Skeletal muscle tissue (tissue), 3 donors: ENCODE measurements at regions not wholly inside any gene's neighbourhood (a gene's known extent, or its start where the extent isn't known, plus 50 kb on each side); places are given as distances from the start of the nearest gene placed in this dataset.

Experiments used
- H3K27ac ChIP-seq: one replicate; pipeline ENCODE4 v1.7.0; 2013; ENCODE audit warnings: mild to moderate bottlenecking, low read depth, low read length, inconsistent platforms
- H3K27me3 ChIP-seq, 3 donors: one replicate each; pipeline ENCODE4 v1.7.0; 2013; ENCODE audit warnings: low read length in 3 of 3; ENCODE audit not compliant: control insufficient read depth in 3 of 3, insufficient read depth in 3 of 3
- H3K36me3 ChIP-seq, 3 donors: one replicate each; pipeline ENCODE4 v1.7.0; 2013; ENCODE audit warnings: low read length in 3 of 3; ENCODE audit not compliant: control insufficient read depth in 3 of 3, insufficient read depth in 3 of 3
- H3K4me1 ChIP-seq, 3 donors: one replicate each; pipeline ENCODE4 v1.7.0; 2013; ENCODE audit warnings: low read length in 3 of 3, mild to moderate bottlenecking in 3 of 3; ENCODE audit not compliant: control insufficient read depth in 3 of 3, insufficient read depth in 3 of 3
- H3K4me3 ChIP-seq, 3 donors: one replicate each; pipeline ENCODE4 v1.7.0; 2013; ENCODE audit warnings: low read length in 3 of 3
- H3K9ac ChIP-seq, 3 donors: one replicate each; pipeline ENCODE4 v1.7.0; 2013; ENCODE audit warnings: low read length in 3 of 3, mild to moderate bottlenecking in 3 of 3, moderate library complexity in 2 of 3, low read depth in 1 of 3
- H3K9me3 ChIP-seq, 3 donors: one replicate each; pipeline ENCODE4 v1.7.0; 2013; ENCODE audit warnings: low read length in 3 of 3; ENCODE audit not compliant: control insufficient read depth in 3 of 3
- donor health status: Osteomylitis.

DNA sequence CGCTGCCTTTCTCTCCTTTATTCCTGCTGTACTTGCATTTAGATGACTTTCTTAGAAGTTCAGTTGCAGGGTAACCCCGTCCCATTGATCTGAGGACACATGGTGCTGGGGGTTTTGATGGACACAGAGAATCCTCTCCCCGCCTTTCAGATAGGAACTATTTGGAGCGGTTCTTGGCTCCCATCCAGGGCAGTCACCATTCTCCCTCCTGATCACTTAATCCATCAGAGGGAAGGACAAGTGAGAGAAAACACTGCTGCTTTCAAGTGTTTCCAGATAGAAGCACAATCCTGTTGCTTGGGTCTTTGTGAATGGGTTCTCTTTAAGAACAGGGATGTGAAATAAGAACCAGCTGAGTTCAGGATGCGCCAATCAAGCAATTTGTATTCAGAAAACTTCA, 85.2 kb downstream of the IRX1 start:
- H3K4me3 ChIP-seq, result no peak overlapping the region
- H3K9me3 ChIP-seq, result no peaks in the 10 kb centered on the region
- no peaks in the 10 kb centered on the region for H3K4me1 ChIP-seq
- H3K27ac ChIP-seq, result no peak overlapping the region
- H3K36me3 ChIP-seq, result no peaks in the 10 kb centered on the region
- no peak overlapping the region for H3K9ac ChIP-seq
- H3K27me3 ChIP-seq, result peaks cover 0 to 4% (median 0%) of the 10 kb centered on the region in 3 donors

GRCh38 chr5:3684118-3684517, 88.5 kb downstream of the IRX1 start:
- H3K4me3 ChIP-seq, result no peak overlapping the region
- peaks cover 0 to 4% (median 0%) of the 10 kb centered on the region in 3 donors for H3K27me3 ChIP-seq
- H3K27ac ChIP-seq, result no peak overlapping the region
- H3K9me3 ChIP-seq, result no peaks in the 10 kb centered on the region
- H3K4me1 ChIP-seq, result no peaks in the 10 kb centered on the region
- H3K9ac ChIP-seq, result no peak overlapping the region
- H3K36me3 ChIP-seq, result no peaks in the 10 kb centered on the region

- no peaks in the 10 kb centered on the region for H3K9me3 ChIP-seq
- no peak overlapping the region for H3K27ac ChIP-seq
- H3K9ac ChIP-seq, result no peak overlapping the region
- H3K4me3 ChIP-seq, result no peak overlapping the region
- H3K36me3 ChIP-seq, result no peaks in the 10 kb centered on the region
- H3K27me3 ChIP-seq, result peaks cover 0 to 4% (median 0%) of the 10 kb centered on the region in 3 donors
- H3K4me1 ChIP-seq, result no peaks in the 10 kb centered on the region
These were observed 89.2 kb downstream of the IRX1 start for GRCh38 chr5:3684771-3685354.

GRCh38 chr5:3694819-3695218, 99.2 kb downstream of the IRX1 start:
- Histone ChIP-seq H3K4me1 (no peaks in the 10 kb centered on the region), H3K9me3 (no peaks in the 10 kb centered on the region), H3K4me3 (no peak overlapping the region), H3K27ac (no peak overlapping the region), H3K9ac (no peak overlapping the region), H3K36me3 (no peaks in the 10 kb centered on the region), H3K27me3 (no peaks in the 10 kb centered on the region)

- H3K36me3 ChIP-seq, result no peaks in the 10 kb centered on the region
- H3K9me3 ChIP-seq, result no peaks in the 10 kb centered on the region
These were observed 100.2 kb downstream of the IRX1 start for GRCh38 chr5:3695818-3696217.

GRCh38 chr5:3698412-3698811, 102.8 kb downstream of the IRX1 start:
- Histone ChIP-seq H3K36me3 (no peaks in the 10 kb centered on the region), H3K27ac (no peak overlapping the region), H3K4me1 (no peaks in the 10 kb centered on the region), H3K9ac (no peak overlapping the region), H3K4me3 (no peak overlapping the region), H3K27me3 (no peaks in the 10 kb centered on the region), H3K9me3 (no peaks in the 10 kb centered on the region)

More at GRCh38 chr5:3695818-3696217, 100.2 kb downstream of the IRX1 start:
- Histone ChIP-seq H3K4me3 (no peak overlapping the region), H3K27ac (no peak overlapping the region), H3K9ac (no peak overlapping the region), H3K27me3 (no peaks in the 10 kb centered on the region), H3K4me1 (no peaks in the 10 kb centered on the region)

GRCh38 chr5:3701694-3702093, 106.1 kb downstream of the IRX1 start:
- H3K27ac ChIP-seq, result no peak overlapping the region
- H3K36me3 ChIP-seq, result no peaks in the 10 kb centered on the region
- no peak overlapping the region for H3K9ac ChIP-seq
- H3K27me3 ChIP-seq, result no peaks in the 10 kb centered on the region
- no peaks in the 10 kb centered on the region for H3K4me1 ChIP-seq
- H3K9me3 ChIP-seq, result no peaks in the 10 kb centered on the region
- no peak overlapping the region for H3K4me3 ChIP-seq

- H3K27ac ChIP-seq, result no peak overlapping the region
- no peaks in the 10 kb centered on the region for H3K27me3 ChIP-seq
- H3K9ac ChIP-seq, result no peak overlapping the region
- no peaks in the 10 kb centered on the region for H3K4me1 ChIP-seq
- no peak overlapping the region for H3K4me3 ChIP-seq
- H3K36me3 ChIP-seq, result no peaks in the 10 kb centered on the region
- H3K9me3 ChIP-seq, result no peaks in the 10 kb centered on the region
These were observed 109.0 kb downstream of the IRX1 start for GRCh38 chr5:3704661-3705060.

- Histone ChIP-seq H3K4me1 (no peaks in the 10 kb centered on the region), H3K9me3 (no peaks in the 10 kb centered on the region), H3K36me3 (no peaks in the 10 kb centered on the region)
These were observed 113.6 kb downstream of the IRX1 start for GRCh38 chr5:3709068-3709716.

DNA sequence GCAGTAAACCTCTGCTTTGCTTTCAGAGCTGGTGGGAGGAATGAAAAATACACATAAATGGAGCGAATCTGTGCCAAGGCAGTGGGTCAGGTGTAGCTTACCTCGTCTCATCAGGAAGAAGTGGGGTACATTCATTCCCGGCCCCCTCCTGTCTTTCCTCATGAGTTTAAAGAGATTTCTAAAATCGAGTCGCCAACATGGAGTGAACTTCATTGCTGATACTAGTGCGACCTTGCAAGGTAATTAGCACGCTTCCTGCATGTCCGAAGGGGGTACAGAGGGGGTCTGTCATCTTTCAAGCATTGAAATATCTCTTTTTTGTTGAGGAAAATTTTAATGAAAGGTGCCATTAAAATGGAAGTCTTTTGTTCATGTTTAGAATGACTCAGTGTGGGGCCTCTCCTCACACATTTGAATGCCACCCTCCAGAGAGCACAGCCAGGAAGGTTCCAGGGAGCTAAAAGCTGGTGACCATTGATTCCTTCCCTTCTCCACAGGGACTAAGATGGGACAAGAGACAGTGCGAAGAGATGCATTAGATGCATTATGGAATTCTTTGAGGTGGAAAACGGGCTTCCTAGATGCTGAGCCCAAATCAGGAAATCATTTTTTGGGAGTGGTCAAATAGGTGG, 114.2 kb downstream of the IRX1 start:
- Histone ChIP-seq H3K4me3 (no peak overlapping the region), H3K4me1 (no peaks in the 10 kb centered on the region), H3K36me3 (no peaks in the 10 kb centered on the region), H3K9me3 (no peaks in the 10 kb centered on the region), H3K9ac (no peak overlapping the region), H3K27me3 (no peaks in the 10 kb centered on the region), H3K27ac (no peak overlapping the region)

More at GRCh38 chr5:3709068-3709716, 113.6 kb downstream of the IRX1 start:
- Histone ChIP-seq H3K27ac (no peak overlapping the region), H3K27me3 (no peaks in the 10 kb centered on the region), H3K9ac (no peak overlapping the region), H3K4me3 (no peak overlapping the region)
